Endothelial cell of hepatic sinusoid (primary cell): ENCODE measurements at regions not wholly inside any gene's neighbourhood (a gene's known extent, or its start where the extent isn't known, plus 50 kb on each side); places are given as distances from the start of the nearest gene placed in this dataset.

Experiments
- in situ Hi-C: cut with HindIII; loops from 2 replicates; pipeline ENCODE4 v1.10.0; 2017; ENCODE audit warnings: low sequenced_read_pairs

DNA sequence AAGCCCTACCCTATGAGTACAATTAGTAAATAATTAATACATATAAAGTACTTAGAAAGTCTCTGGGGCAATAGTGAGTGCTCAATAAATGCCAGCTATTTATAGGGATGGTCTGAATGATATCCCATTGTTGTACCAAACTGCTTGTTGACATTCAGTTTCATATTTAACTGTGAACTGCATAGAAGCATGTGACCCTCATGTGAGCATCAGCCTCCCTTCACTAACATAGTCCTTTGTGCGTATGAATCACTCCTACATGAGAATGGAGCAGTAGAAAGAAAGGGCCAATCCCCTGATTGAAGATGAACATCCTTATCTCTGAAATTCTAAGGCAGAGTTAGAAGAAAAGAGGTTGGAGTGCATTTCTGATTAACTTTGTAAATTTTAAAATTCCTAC lies 68.7 kb upstream of the ATP10A start:
- in situ Hi-C loops: no loop called here

GRCh38 chr15:25930931-25931330 lies 67.8 kb upstream of the ATP10A start:
- in situ Hi-C loops: no loop called here
